ENCODE measurements at regions not wholly inside any gene's neighbourhood (a gene's known extent, or its start where the extent isn't known, plus 50 kb on each side); places are given as distances from the start of the nearest gene placed in this dataset.

DNA sequence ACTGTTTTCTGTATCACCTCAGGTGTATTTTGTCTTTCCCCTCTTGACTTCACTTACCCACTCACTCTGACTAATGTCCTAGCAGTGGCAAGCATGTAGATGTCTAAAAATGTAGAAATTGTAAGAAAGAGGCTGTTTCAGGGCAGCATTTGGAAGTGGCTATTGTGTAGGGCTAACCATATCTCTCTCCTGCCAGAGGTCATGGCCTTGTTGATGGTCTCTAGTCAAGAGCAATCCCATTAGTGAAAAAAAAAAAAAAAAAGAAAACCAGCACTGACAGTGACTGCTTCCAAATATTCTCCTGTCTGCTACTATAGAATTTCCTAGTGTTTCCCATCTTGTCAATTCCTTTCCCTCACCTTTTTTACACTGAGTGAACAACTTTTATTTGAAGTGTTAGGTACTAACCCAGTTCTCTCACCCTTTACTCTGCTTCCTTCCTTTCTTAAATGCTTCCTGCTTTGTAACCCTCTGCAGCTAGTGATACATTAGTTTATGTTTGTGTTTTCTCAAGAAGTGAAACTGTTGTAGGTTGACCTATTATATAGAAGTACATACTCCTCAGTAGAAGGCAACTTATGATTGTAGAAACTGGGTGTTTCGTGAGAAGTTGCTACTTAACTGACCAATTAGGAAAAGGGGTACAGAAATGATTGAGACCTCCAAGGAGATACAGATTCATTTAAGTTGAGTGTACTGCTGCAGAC is 174.1 kb upstream of the PTPRK start:
- Histone ChIP-seq H3K27me3 (ENCODE audit: insufficient read depth, poor library complexity, severe bottlenecking) (no peaks in the 10 kb centered on the region), H3K4me1 (ENCODE audit: insufficient read depth, poor library complexity, severe bottlenecking) (peaks cover 6% of the 10 kb centered on the region), H3K27ac (ENCODE audit: poor library complexity, severe bottlenecking) (no peak overlapping the region), H3K4me3 (ENCODE audit: severe bottlenecking) (no peak overlapping the region), H3K9me3 (ENCODE audit: severe bottlenecking) (no peaks in the 10 kb centered on the region), H3K36me3 (ENCODE audit: low read depth) (no peaks in the 10 kb centered on the region)
- TF ChIP-seq, protein P1, sequence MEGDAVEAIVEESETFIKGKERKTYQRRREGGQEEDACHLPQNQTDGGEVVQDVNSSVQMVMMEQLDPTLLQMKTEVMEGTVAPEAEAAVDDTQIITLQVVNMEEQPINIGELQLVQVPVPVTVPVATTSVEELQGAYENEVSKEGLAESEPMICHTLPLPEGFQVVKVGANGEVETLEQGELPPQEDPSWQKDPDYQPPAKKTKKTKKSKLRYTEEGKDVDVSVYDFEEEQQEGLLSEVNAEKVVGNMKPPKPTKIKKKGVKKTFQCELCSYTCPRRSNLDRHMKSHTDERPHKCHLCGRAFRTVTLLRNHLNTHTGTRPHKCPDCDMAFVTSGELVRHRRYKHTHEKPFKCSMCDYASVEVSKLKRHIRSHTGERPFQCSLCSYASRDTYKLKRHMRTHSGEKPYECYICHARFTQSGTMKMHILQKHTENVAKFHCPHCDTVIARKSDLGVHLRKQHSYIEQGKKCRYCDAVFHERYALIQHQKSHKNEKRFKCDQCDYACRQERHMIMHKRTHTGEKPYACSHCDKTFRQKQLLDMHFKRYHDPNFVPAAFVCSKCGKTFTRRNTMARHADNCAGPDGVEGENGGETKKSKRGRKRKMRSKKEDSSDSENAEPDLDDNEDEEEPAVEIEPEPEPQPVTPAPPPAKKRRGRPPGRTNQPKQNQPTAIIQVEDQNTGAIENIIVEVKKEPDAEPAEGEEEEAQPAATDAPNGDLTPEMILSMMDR (IDR thresholded peaks at IDR 0.05; ENCODE audit: poor library complexity, severe bottlenecking) = no peak
- no peak for DNase-seq (ENCODE audit: low spot score)
- ATAC-seq (ENCODE audit: low read depth) = no peak

- Histone ChIP-seq H3K4me3 (ENCODE audit: severe bottlenecking) (no peak overlapping the region), H3K27me3 (ENCODE audit: insufficient read depth, poor library complexity, severe bottlenecking) (no peaks in the 10 kb centered on the region), H3K36me3 (ENCODE audit: low read depth) (no peaks in the 10 kb centered on the region), H3K27ac (ENCODE audit: poor library complexity, severe bottlenecking) (no peak overlapping the region), H3K9me3 (ENCODE audit: severe bottlenecking) (no peaks in the 10 kb centered on the region), H3K4me1 (ENCODE audit: insufficient read depth, poor library complexity, severe bottlenecking) (no peaks in the 10 kb centered on the region)
- TF ChIP-seq, protein P1 (IDR thresholded peaks at IDR 0.05; ENCODE audit: poor library complexity, severe bottlenecking) = no peak
- DNase-seq (ENCODE audit: low spot score) (no peak), ATAC-seq (ENCODE audit: low read depth) (no peak)
These were observed 169.7 kb upstream of the PTPRK start for GRCh38 chr6:128690063-128690462.

DNA sequence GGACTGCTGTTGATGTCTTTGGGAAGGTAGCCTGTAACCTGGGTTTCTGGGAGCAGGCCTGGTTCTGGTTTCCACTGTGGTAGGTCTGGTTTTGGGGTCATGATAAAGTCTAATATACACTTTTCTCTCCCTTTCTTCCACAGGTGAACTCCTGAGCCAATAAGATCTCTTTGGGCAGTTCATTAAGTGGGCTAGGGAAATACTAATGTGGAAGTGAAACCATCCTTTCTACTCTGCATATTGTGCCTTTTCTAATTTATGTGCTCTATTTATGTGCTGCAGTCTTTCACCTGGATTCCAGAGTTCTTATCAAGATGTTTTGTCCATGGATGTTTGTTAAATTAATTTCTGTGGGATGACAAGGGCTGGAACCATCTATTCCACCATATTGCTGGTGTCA is 165.7 kb upstream of the PTPRK start:
- no peak overlapping the region for H3K27ac ChIP-seq (ENCODE audit: poor library complexity, severe bottlenecking)
- H3K36me3 ChIP-seq (ENCODE audit: low read depth) = no peaks in the 10 kb centered on the region
- no peaks in the 10 kb centered on the region for H3K9me3 ChIP-seq (ENCODE audit: severe bottlenecking)
- ATAC-seq (ENCODE audit: low read depth) (no peak), DNase-seq (ENCODE audit: low spot score) (no peak)
- H3K4me3 ChIP-seq (ENCODE audit: severe bottlenecking) = no peak overlapping the region
- TF ChIP-seq, protein P1 (IDR thresholded peaks at IDR 0.05; ENCODE audit: poor library complexity, severe bottlenecking) = no peak
- no peaks in the 10 kb centered on the region for H3K27me3 ChIP-seq (ENCODE audit: insufficient read depth, poor library complexity, severe bottlenecking)
- no peaks in the 10 kb centered on the region for H3K4me1 ChIP-seq (ENCODE audit: insufficient read depth, poor library complexity, severe bottlenecking)

DNA sequence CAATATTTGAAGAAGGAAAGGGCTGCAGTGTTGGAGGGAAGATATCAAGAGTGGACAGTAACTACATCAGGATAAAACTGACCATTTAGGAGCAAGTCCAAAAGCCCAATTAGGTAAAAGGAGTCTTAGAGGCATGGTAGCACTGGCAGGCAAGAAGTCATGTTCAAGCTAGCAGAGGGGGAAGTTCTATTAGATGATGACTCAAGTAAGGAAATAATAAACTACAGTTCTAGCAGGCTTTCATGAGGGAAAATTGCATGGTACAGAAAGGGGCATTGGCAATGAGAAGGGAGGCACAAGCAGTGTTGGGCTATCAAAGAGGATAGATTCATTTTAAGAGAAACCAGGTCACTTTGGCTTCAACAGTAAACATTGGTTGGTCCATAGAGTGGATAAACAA is 156.1 kb upstream of the PTPRK start:
- Histone ChIP-seq H3K4me1 (ENCODE audit: insufficient read depth, poor library complexity, severe bottlenecking) (no peaks in the 10 kb centered on the region), H3K4me3 (ENCODE audit: severe bottlenecking) (no peak overlapping the region), H3K27me3 (ENCODE audit: insufficient read depth, poor library complexity, severe bottlenecking) (no peaks in the 10 kb centered on the region), H3K9me3 (ENCODE audit: severe bottlenecking) (no peaks in the 10 kb centered on the region), H3K27ac (ENCODE audit: poor library complexity, severe bottlenecking) (no peak overlapping the region), H3K36me3 (ENCODE audit: low read depth) (no peaks in the 10 kb centered on the region)
- TF ChIP-seq, protein P1 (IDR thresholded peaks at IDR 0.05; ENCODE audit: poor library complexity, severe bottlenecking) = no peak
- DNase-seq (ENCODE audit: low spot score) = no peak
- ATAC-seq (ENCODE audit: low read depth) = no peak

GRCh38 chr6:128672023-128672422 is 151.6 kb upstream of the PTPRK start:
- H3K27me3 ChIP-seq (ENCODE audit: insufficient read depth, poor library complexity, severe bottlenecking) = no peaks in the 10 kb centered on the region
- DNase-seq (ENCODE audit: low spot score) = no peak
- ATAC-seq (ENCODE audit: low read depth) = no peak
- TF ChIP-seq, protein P1 (IDR thresholded peaks at IDR 0.05; ENCODE audit: poor library complexity, severe bottlenecking) = no peak
- H3K9me3 ChIP-seq (ENCODE audit: severe bottlenecking) = no peaks in the 10 kb centered on the region
- no peak overlapping the region for H3K4me3 ChIP-seq (ENCODE audit: severe bottlenecking)
- H3K36me3 ChIP-seq (ENCODE audit: low read depth) = no peaks in the 10 kb centered on the region
- H3K4me1 ChIP-seq (ENCODE audit: insufficient read depth, poor library complexity, severe bottlenecking) = no peaks in the 10 kb centered on the region
- H3K27ac ChIP-seq (ENCODE audit: poor library complexity, severe bottlenecking) = no peak overlapping the region

Measured in RWPE2 (cell line).